IMR-90 (cell line): ENCODE measurements at regions not wholly inside any gene's neighbourhood (a gene's known extent, or its start where the extent isn't known, plus 50 kb on each side); places are given as distances from the start of the nearest gene placed in this dataset.

Source experiments
- CTCF ChIP-seq: conservative IDR thresholded peaks from 2 replicates; pipeline ENCODE4 v1.5.1; 2012; ENCODE audit warnings: mild to moderate bottlenecking, low read depth, low read length, improper control_type of control experiment
- POLR2A ChIP-seq: IDR thresholded peaks from 2 replicates; pipeline ENCODE4 v1.6.1; 2012; ENCODE audit warnings: mild to moderate bottlenecking, low read depth, low read length

DNA sequence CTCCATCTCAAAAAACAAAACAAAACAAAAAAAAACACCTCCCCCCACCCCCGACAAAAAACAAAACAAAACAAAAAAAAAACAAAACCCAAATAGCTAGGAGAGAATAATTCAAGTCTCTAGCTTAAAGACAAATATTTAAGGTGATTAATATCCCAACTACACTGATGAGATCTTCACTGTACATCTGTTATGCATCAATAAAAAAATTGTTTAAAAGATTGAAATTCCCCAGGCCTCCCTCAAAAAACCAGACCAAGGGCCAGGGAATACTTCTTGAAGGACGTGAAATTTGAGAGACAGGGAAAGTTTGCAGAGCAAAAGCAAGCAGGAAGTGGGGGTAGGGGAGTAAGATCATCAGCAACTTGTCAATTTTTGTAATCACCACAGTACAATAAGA is 232.6 kb downstream of the REEP3 start:
- no peak for TF ChIP-seq CTCF
- TF ChIP-seq POLR2A: no peak
